AG09309 (cell line): ENCODE measurements at regions not wholly inside any gene's neighbourhood (a gene's known extent, or its start where the extent isn't known, plus 50 kb on each side); places are given as distances from the start of the nearest gene placed in this dataset.
"Not testable (repeated sequence)": the region's sequence is repeated elsewhere in the genome, so short reads cannot be mapped to it uniquely, and the experiment has no call there.

ENCODE experiments used
- DNase-seq: peaks from one replicate; pipeline ENCODE4 v3.0.0-alpha.2; 2010; ENCODE audit warnings: low read depth
- H3K4me3 ChIP-seq: 2 replicates; pipeline ENCODE4 v1.5.1; 2011; ENCODE audit warnings: mild to moderate bottlenecking, low read depth, low read length, moderate library complexity; ENCODE audit not compliant: control insufficient read depth
- TF ChIP-seq, protein P1 (sequence below): IDR thresholded peaks from 2 replicates; pipeline ENCODE4 v1.5.1; 2011; ENCODE audit warnings: mild to moderate bottlenecking, low read depth, low read length, inconsistent platforms; ENCODE audit not compliant: insufficient read depth, control insufficient read depth; ENCODE audit errors: missing control alignments

DNA sequence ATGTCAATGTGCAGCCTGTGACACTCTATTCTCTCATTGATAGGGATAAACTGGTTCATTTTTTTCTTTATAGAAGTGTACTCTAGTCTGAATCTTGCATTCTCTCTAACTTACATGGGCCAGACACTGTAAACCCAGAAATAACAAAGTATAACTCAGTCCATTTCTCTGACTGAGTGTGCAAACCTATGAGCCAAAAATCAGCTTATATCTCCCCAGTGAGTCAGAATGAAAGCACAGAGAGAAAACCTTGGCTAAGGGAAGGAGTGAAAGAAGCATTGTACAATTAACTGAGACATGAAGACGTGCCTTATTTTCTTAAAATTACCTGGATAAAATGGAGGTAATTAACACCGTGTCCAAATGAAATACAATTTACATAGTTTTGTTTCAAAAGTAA is 436.9 kb upstream of the IMPG1 start:
- TF ChIP-seq, protein P1, sequence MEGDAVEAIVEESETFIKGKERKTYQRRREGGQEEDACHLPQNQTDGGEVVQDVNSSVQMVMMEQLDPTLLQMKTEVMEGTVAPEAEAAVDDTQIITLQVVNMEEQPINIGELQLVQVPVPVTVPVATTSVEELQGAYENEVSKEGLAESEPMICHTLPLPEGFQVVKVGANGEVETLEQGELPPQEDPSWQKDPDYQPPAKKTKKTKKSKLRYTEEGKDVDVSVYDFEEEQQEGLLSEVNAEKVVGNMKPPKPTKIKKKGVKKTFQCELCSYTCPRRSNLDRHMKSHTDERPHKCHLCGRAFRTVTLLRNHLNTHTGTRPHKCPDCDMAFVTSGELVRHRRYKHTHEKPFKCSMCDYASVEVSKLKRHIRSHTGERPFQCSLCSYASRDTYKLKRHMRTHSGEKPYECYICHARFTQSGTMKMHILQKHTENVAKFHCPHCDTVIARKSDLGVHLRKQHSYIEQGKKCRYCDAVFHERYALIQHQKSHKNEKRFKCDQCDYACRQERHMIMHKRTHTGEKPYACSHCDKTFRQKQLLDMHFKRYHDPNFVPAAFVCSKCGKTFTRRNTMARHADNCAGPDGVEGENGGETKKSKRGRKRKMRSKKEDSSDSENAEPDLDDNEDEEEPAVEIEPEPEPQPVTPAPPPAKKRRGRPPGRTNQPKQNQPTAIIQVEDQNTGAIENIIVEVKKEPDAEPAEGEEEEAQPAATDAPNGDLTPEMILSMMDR = no peak
- no peak overlapping the region for H3K4me3 ChIP-seq
- DNase-seq = no peak

GRCh38 chr6:76506808-76507207 is 434.3 kb upstream of the IMPG1 start:
- TF ChIP-seq, protein P1 = no peak
- H3K4me3 ChIP-seq = no peak overlapping the region
- DNase-seq = no peak

DNA sequence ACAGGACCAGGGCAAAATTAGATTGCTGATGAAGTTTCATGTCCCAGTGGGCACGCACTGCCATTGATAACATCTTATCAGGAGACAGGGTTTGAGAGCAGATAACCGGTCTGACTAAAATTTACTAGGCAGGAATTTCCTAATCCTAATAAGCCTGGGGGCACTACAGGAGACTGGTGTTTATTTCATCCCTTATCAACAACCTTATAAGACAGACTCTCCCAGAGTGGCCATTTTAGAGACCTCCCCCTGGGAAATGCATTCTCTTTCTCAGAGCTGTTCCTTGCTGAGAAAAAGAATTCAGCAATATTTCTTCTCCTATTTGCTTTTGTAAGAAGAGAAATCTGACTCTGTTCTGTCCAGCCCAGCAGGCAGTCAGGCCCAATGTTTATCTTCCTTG is 423.4 kb upstream of the IMPG1 start:
- TF ChIP-seq, protein P1 = no peak
- no peak for DNase-seq
- no peak overlapping the region for H3K4me3 ChIP-seq

DNA sequence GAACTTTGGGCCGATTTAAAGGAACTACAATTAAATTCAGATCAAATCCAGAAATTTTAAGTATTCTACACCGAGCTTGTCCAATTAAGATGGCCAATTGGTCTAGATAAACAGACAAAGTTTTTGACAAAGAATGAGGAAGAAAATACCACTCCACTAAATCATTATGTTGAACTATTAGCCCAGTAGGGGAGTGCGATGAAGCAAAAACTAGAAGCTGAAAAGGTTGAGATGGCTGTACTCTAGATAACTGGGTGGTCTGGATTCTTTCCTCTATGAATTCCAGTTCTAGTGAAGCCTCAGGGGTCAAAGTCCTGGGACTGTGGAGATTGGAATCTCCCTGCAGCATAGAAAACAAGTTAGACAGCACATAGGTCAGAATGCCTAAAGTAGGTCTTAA is 418.9 kb upstream of the IMPG1 start:
- H3K4me3 ChIP-seq, DNase-seq: not testable (repeated sequence)

- no peak overlapping the region for H3K4me3 ChIP-seq
- no peak for DNase-seq
- TF ChIP-seq, protein P1 = no peak
These were observed 418.0 kb upstream of the IMPG1 start for GRCh38 chr6:76490456-76490855.

GRCh38 chr6:76481101-76481500 is 408.6 kb upstream of the IMPG1 start:
- TF ChIP-seq, protein P1 = no peak
- no peak for DNase-seq
- H3K4me3 ChIP-seq = no peak overlapping the region

GRCh38 chr6:76472858-76473257 is 400.4 kb upstream of the IMPG1 start:
- TF ChIP-seq, protein P1 = no peak
- H3K4me3 ChIP-seq = no peak overlapping the region
- no peak for DNase-seq
